Stimulated activated CD4-positive, alpha-beta T cell treated with anti-CD3 and anti-CD28 coated beads, Interleukin-2, amount 100 ng/mL, for 4 hours (primary cell): ENCODE measurements at regions not wholly inside any gene's neighbourhood (a gene's known extent, or its start where the extent isn't known, plus 50 kb on each side); places are given as distances from the start of the nearest gene placed in this dataset.

Experiments used
- DNase-seq: peaks from one replicate; pipeline ENCODE4 v3.0.0-alpha.2; 2020; ENCODE audit warnings: low read depth

- DNase-seq = no peak
Observed at GRCh38 chr5:167147879-167148278, 1143.6 kb upstream of the WWC1 start.

DNA sequence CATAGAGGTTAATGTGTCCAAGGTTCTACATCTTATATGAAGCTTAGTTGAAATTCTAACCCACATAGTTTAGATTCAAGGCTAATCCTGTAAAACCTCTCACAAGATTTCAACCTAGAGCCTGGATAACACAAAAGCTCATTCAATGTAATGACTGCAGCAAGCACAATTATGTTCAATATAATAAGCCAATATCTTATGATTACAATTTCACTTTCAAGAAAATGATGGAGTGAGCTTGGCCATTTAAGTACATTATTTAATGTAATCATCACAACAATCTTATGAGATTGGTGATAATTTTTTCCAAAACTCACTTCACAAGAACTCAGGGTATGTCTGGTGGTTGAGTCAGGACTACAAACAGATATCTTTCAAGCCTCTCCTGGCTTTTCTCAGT is 1140.8 kb upstream of the WWC1 start:
- no peak for DNase-seq

GRCh38 chr5:167152561-167152960 is 1138.9 kb upstream of the WWC1 start:
- DNase-seq = no peak

- DNase-seq = no peak
Observed at GRCh38 chr5:167155387-167156005, 1135.9 kb upstream of the WWC1 start.

- DNase-seq = no peak
Observed at GRCh38 chr5:167156446-167156845, 1135.0 kb upstream of the WWC1 start.

GRCh38 chr5:167158588-167158987 is 1132.9 kb upstream of the WWC1 start:
- DNase-seq = no peak

GRCh38 chr5:167160388-167160787 is 1131.1 kb upstream of the WWC1 start:
- DNase-seq = no peak

GRCh38 chr5:167166696-167167095 is 1124.7 kb upstream of the WWC1 start:
- no peak for DNase-seq

- DNase-seq = no peak
Observed at GRCh38 chr5:167167191-167167795, 1124.2 kb upstream of the WWC1 start.

DNA sequence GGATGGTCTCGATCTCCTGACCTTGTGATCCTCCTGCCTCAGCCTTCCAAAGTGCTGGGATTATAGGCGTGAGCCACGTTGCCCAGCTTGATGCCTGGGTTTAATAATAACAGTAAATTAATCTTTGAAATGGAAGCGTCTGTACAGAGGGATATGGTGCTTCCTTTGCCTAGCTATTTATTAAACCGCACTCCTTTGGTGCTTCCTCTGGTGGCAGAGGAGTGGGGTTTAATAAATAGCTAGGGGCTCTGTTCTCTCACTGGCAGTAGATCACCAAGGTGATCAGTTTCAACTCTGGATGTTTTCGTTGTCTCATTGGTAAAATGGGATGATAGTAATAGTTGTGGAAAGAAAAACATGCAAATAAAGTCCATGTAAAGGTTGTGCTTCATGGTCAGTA is 1122.5 kb upstream of the WWC1 start:
- no peak for DNase-seq

GRCh38 chr5:167171056-167171455 is 1120.4 kb upstream of the WWC1 start:
- DNase-seq = no peak

DNA sequence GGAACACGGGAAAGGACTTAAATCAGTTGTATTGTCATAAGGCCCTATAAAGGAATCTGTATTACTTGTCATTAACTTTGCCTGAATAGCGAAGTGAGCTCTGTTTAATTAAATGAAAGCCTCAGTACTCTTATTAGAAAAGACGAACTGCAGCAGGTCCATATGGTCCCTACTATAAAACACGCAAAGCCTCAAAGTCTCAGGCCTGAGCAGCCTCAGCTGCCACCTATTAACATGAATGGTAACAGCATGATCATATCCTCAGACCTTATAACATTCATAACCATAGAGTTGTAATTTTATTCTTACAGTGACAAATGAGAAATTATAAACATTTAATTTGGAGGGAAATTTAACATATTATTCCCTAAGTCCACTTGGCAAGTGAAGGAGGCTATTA is 1113.7 kb upstream of the WWC1 start:
- no peak for DNase-seq

- DNase-seq = no peak
Observed at GRCh38 chr5:167180906-167181305, 1110.5 kb upstream of the WWC1 start.

- DNase-seq = no peak
Observed at GRCh38 chr5:167205881-167206280, 1085.6 kb upstream of the WWC1 start.

- no peak for DNase-seq
Observed at GRCh38 chr5:167207081-167207480, 1084.4 kb upstream of the WWC1 start.

DNA sequence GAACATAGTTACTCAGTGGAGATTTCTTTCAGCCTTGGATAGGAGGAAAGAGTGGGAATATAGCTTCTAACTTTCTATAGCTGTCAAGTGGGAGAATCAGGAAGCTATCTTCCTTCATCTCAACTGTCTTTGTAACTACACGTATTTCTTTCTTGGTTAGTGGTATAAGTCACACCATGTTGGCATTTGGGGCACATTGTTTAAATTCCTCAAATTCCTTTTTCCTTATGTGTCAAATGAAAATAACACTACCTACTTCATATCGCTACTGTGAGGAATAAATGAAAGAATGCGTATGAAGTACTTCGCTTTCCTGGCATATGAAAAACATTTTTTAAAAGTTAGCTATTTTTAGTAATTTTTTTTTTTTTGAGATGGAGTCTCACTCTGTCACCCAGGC is 1082.5 kb upstream of the WWC1 start:
- DNase-seq = no peak

GRCh38 chr5:167217097-167217743 is 1074.2 kb upstream of the WWC1 start:
- no peak for DNase-seq

DNA sequence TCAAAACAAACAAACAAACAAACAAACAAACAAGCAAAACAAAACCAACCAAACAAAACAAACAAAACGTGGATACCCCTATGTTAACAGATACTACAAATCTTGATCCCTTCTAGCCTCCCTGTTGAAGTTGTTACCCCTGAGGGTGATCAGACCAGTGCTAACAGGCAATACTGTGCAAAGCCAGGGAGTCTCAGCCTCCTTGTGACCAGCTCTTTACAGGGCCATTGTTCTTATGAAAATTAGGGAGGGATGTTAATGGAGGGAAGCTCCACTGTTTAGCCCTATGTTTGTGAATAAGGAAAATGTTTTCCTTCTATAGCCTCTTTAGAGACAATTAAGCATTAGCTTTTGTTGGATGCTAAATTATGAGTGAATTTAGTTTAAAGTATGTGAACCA is 1072.1 kb upstream of the WWC1 start:
- no peak for DNase-seq

GRCh38 chr5:167226386-167226785 is 1065.1 kb upstream of the WWC1 start:
- no peak for DNase-seq

GRCh38 chr5:167228134-167228533 is 1063.3 kb upstream of the WWC1 start:
- DNase-seq = no peak

- no peak for DNase-seq
Observed at GRCh38 chr5:167229751-167230150, 1061.7 kb upstream of the WWC1 start.

DNA sequence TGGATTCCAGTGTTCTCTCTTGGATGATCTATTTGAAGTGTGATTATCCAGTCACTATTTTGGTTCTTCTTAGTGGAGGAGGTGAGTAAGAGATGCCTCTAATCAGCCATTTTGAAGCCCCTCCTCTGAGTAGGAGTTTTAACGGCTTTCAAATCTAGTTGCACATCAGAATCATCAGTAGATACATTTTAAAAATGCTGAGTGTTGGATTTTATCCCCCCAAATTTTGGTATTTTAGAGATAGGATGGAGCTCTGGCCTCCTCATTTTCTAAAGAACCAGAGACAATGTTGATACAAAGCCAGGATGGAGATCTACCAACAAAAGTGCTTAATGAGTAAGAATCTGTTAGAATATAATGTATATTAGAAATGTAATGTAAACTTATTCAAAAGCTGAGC is 1061.0 kb upstream of the WWC1 start:
- DNase-seq = no peak

- DNase-seq = no peak
Observed at GRCh38 chr5:167232675-167233311, 1058.7 kb upstream of the WWC1 start.
